HG02759 (cell line): ENCODE measurements at regions not wholly inside any gene's neighbourhood (a gene's known extent, or its start where the extent isn't known, plus 50 kb on each side); places are given as distances from the start of the nearest gene placed in this dataset.

Experiments
- ATAC-seq: cut with Tn5 transposase; IDR thresholded peaks from one replicate; pipeline ENCODE4 v1.9.1; 2021; ENCODE audit warnings: mild to moderate bottlenecking, moderate library complexity; ENCODE audit not compliant: unreplicated experiment

- no peak for ATAC-seq
Observed at GRCh38 chr3:31407665-31408064, 125.1 kb upstream of the STT3B start.

DNA sequence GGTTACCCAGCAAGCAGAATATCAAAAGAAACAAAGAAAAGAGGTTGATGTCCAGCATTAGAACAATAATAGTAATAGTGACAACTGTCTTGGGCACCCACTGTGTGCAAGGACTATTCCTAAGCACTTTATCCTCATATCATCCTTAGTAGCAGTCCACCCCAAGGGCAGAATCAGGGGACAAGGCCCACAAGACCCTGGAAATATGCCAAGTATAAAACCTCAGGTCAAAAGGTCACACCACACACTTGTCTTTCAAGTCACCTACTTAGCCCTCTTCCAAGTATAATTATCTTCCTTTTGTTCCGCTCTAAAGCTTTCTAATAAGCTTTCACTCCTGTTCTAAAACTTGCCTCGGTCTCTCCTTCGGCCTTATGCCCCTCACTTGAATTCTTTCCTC lies 124.0 kb upstream of the STT3B start:
- ATAC-seq: no peak

GRCh38 chr3:31409389-31409788 lies 123.3 kb upstream of the STT3B start:
- no peak for ATAC-seq

DNA sequence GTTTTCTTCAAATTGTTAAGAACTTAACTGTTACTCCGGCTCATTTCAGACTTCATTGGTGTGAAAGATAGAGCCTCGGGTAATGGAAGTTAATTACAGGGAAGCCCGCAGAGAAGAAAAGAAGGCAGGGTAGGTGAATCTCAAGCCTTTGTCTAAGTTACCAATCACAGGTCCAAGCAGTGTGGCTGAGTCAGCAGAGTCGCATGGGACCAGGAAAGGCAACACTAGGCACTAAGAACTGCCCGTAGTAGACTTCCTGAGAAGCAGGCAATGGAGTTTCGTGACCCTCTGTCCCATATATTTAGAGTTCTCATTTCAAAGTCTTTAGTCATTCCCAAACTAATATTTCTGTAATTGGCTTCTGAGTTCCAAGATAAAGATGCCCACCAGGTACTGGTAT lies 122.9 kb upstream of the STT3B start:
- no peak for ATAC-seq

GRCh38 chr3:31410411-31410810 lies 122.3 kb upstream of the STT3B start:
- no peak for ATAC-seq

DNA sequence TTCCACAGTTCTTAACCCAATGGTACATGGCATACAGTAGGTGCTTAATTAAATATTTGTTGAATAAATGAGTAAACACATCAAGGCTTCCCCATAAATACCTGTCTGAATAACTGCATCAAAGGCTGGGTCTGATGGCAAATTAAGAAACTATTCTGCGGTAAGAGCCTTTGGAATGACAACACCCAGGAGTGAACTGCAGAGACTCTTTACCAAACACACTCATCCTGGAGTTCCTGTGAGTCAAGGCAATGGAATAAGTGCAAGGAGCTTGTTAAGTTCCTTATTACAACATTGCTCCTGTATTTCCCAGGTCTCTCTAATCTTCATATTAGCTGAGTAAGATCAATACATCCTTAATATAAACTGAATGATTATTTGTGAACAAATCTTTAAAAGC lies 119.9 kb upstream of the STT3B start:
- ATAC-seq: no peak

DNA sequence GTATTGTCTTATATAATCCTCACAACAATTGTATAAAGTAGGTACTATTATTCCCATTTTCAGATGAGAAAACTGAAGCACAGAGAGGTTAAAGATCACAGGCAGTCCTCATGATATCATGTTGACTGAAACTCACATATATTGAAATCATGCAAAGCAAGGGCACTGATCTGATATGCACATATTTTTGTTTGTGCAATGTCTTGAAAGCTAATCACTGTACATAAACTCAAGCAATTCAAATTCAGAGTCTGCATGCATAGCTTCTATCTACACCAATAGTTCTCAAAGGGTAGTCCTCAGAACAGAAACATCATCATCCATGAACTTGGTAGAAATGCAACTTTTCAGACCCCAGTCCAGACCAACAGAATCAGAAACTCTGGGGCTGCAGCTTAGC lies 119.2 kb upstream of the STT3B start:
- ATAC-seq: no peak

DNA sequence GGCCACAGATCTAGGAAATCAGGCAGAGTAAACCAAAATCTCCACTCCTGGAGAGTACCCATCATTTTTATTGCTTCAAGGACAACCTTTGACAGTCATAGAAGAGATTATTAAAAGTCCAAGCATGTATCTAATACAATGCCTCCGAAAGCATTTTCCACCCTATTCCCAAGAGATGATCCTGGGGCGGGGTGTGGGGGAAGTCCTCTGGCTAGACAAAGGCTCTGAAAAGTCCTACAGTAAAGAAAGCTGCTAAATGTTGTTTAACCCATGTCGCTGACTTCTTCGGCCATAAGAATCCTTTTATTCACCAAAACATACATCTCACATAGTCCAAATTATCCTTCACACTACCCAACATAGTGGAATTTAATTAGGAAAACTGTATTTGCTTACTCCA lies 115.7 kb upstream of the STT3B start:
- no peak for ATAC-seq

GRCh38 chr3:31417486-31417885 lies 115.2 kb upstream of the STT3B start:
- no peak for ATAC-seq

DNA sequence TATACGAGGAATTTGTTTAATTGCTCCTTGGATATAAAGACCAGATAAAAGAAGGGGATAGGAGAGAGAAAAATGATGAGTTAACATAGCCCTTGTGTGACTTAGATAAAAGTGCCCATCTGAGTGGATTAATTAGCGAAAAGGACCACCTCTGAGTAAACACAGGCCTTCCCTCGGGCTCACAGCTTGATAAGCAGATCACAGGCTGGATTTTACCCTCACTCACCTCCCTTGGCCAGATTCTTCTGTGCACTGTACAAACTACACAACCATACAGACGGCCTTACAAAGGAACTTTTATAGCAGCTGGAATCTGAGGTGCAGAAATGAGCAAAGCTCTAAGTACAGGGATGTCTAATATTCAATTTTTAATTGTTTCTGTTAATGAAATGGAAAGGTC lies 112.4 kb upstream of the STT3B start:
- ATAC-seq: no peak

GRCh38 chr3:31421314-31422048 lies 111.2 kb upstream of the STT3B start:
- no peak for ATAC-seq

- ATAC-seq: no peak
Observed at GRCh38 chr3:31422237-31422636, 110.5 kb upstream of the STT3B start.

GRCh38 chr3:31423482-31423881 lies 109.2 kb upstream of the STT3B start:
- no peak for ATAC-seq

GRCh38 chr3:31425401-31425800 lies 107.3 kb upstream of the STT3B start:
- no peak for ATAC-seq

GRCh38 chr3:31427623-31428022 lies 105.1 kb upstream of the STT3B start:
- ATAC-seq: no peak

DNA sequence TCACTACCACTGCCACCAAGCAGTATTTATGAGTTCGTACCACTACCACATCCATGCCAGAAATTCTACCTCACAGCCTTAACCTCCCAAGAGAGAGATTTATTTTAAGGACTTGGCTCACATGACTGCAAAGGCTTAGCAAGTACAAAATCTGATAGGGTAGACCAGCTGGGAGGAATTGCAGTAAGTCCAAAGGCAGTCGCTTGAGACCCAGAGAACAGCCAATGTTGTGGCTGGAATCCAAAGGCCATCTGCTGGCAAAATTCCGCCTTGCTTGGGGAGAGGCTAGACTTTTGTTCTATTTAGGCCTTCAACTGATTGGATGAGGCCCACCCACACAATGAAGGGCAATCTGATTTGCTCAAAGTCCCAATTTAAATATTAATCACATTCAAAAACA lies 101.4 kb upstream of the STT3B start:
- no peak for ATAC-seq

DNA sequence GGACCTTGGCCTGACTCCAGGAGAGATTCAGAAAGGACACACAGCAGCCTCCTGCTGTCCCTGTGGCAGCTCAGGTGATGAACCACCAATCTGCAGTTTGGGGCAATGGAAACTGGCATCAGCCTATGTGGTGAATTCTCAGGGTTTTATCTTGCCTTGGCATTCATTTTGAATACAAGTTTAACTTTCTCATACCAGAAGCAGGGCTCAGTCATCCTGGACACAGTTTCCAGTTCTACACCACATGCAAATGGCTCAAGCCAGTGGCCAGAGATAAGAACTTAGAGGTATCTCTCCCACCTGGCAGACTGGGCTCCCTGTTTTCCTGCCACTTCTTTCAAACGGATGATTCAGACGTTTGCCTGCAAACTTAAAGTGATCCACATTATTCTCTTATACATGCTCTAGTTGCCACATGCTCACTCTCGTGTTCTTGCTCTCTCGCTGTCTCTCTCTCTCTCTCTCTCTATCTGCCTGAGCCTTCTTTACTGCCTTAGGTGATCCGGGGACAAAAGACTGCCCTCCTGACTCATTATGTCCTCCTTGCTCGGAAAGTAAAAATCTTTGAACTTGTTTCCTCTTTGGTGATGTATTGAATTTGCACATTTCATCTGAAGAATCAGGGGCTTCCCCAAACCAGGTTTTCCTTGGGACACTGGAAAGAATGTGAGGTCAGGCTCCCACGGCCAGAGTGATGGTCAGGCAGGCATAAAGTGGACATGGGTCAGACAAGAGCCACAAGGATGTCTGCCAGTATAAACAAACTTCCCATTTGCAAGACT lies 99.6 kb upstream of the STT3B start:
- ATAC-seq: no peak

GRCh38 chr3:31433679-31433992 lies 99.1 kb upstream of the STT3B start:
- ATAC-seq: no peak

DNA sequence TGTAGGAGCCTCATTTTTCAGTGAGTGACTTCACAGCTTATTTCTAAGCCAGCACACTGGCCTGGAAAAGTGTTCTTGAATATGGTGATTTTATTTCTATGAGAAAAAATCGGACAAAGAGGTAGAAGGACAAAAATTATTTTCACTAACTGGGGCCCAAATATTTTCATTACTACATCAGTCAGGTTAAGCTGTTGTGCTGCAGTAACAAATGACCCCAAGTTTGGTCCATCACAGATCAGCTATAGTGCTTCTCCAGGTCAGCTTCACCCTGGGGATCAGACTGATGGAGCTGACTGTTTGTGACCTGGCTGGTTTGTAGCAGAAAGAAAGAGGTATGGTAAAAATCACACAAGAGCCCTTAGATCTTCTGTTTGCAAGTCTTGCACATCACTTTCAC lies 97.9 kb upstream of the STT3B start:
- no peak for ATAC-seq

GRCh38 chr3:31436830-31437229 lies 95.9 kb upstream of the STT3B start:
- no peak for ATAC-seq

DNA sequence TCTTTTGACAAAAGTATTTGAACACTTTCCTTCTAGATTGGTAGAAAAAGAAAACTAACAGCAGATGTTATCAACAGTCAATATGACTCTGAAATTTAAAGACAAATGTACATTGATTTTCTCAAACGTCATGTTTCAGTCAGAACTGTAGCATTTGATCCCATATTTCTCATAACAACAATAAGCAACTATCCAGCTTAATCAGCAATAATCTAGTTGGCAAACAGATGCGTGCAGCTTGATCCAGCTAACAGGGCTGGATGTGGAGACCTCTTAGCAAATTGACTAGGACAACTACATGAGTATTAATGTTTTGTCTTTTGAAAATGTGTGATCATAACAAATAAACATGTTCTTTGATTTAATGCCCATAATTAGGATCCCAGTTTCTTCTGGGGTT lies 94.0 kb upstream of the STT3B start:
- no peak for ATAC-seq

DNA sequence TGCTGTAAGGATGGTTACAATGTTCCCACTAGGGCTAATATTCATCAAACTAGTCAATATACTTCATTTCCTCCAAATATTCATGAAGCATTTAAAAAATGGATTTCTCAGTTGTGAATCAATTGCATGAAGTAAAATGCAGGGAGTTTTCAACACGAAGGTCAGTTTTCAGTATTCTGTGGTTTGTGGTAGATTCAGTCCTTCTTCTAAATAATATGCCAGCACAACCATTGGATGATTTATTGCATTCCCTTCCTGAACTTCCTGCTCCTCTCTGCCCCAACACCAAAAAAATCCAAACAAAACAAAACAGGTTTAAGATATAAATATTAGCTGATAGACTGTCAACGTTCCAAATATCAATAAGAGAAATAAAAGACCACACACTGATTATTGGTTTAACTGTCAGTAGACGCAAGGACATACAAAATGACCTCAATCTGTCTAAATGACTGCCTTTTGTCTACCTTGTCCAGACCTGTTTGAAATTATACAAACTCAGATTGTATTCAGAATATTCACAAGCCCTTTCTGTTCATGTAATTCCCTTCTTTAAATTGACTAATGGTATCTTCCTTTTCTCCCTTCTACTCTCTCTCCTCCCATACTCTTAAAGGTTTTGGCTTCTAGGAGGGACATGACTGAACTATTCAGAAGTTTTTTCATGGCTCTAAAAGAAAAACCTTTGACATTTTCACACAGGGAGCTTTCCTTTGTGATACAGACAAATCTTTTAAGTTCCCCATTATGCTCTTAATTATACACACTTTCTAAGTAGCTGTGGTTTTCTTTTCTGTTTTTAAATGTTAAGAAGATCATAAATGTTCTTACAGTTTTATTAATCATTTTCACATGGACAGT lies 92.6 kb upstream of the STT3B start:
- ATAC-seq: no peak
